ENCODE measurements at regions not wholly inside any gene's neighbourhood (a gene's known extent, or its start where the extent isn't known, plus 50 kb on each side); places are given as distances from the start of the nearest gene placed in this dataset.

DNA sequence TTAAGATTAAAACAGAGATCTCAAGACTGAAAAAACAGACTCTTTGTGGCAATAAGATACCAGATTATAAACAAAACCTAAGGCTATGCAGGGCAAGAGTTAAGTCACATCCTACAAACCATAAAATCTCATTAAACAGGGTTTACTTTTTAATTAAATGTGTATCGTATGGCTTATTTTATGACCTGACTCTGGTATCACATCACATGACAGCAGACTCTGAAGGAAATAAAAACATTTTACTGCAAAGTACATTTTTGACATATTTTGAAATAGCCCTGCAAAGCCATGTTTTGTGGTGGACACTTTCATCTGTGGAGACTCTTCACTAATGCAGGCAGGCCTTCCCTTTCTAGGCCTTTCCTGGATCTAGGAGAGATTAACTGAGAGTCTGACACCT is 327.6 kb upstream of the CLEC14A start (continued):
- TF ChIP-seq CEBPB (IDR thresholded peaks at IDR 0.05; ENCODE audit: low read depth) (no peak), SP1 (IDR thresholded peaks at IDR 0.05; ENCODE audit: low read depth) (no peak), EGR1 (IDR thresholded peaks at IDR 0.05; ENCODE audit: low read depth) (no peak), JUND (IDR thresholded peaks at IDR 0.05) (no peak), YY1 (IDR thresholded peaks at IDR 0.05; ENCODE audit: extremely low read depth, insufficient replicate concordance, low read depth, low read length) (no peak), CBX3 (IDR thresholded peaks at IDR 0.05; ENCODE audit: low read depth) (no peak), SRF (IDR thresholded peaks at IDR 0.05; ENCODE audit: low read depth) (no peak), POLR2A (IDR thresholded peaks at IDR 0.05; ENCODE audit: borderline replicate concordance, extremely low read depth, insufficient read depth, insufficient read length) (no peak), EZH2phosphoT487 (IDR thresholded peaks at IDR 0.05; ENCODE audit: borderline replicate concordance) (no peak), EZH2 (IDR thresholded peaks at IDR 0.05) (no peak)
- TF ChIP-seq, protein P1, sequence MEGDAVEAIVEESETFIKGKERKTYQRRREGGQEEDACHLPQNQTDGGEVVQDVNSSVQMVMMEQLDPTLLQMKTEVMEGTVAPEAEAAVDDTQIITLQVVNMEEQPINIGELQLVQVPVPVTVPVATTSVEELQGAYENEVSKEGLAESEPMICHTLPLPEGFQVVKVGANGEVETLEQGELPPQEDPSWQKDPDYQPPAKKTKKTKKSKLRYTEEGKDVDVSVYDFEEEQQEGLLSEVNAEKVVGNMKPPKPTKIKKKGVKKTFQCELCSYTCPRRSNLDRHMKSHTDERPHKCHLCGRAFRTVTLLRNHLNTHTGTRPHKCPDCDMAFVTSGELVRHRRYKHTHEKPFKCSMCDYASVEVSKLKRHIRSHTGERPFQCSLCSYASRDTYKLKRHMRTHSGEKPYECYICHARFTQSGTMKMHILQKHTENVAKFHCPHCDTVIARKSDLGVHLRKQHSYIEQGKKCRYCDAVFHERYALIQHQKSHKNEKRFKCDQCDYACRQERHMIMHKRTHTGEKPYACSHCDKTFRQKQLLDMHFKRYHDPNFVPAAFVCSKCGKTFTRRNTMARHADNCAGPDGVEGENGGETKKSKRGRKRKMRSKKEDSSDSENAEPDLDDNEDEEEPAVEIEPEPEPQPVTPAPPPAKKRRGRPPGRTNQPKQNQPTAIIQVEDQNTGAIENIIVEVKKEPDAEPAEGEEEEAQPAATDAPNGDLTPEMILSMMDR (IDR thresholded peaks at IDR 0.05 in 2 of 3, conservative IDR thresholded peaks at IDR 0.05 in 1 of 3; ENCODE audit: borderline replicate concordance in 1 of 3, insufficient read depth in 1 of 3, low read depth in 2 of 3, low read length in 2 of 3): no peak

DNA sequence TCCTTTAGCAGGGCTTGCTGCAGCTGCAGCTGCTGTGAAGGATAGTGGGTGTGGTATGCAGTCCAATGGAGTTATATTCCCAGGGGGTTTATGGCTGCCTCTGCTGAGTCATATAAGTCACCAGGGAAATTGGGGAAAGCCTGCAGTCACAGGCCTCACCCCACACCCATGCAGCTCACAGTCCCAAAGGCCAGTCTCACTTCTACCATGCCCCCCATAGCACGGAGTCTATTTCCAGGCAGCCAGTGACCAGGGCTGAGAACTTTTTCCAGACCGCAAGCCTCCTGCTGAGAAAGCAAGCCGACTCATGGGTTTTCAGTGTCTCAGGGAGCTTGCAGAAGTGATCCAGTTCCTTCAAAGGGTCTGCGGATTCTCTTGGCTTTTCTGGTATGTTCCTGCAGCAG is 322.4 kb upstream of the CLEC14A start:
- Histone ChIP-seq H4K20me1 (ENCODE audit: insufficient read depth) (no peaks in the 10 kb centered on the region), H3K4me1 (ENCODE audit: control insufficient read depth in 1 of 2, insufficient read depth in 2 of 2, low read length in 2 of 2) (no peaks in the 10 kb centered on the region), H3K9me3 (ENCODE audit: control insufficient read depth in 1 of 2, insufficient read depth in 1 of 2, low read depth in 1 of 2, low read length in 2 of 2) (no peaks in the 10 kb centered on the region), H3K4me2 (ENCODE audit: low read length) (no peak overlapping the region), H2AFZ (ENCODE audit: low read depth, low read length, poor library complexity, severe bottlenecking) (no peak overlapping the region), H3K9ac (ENCODE audit: low read length) (no peak overlapping the region), H3K36me3 (ENCODE audit: control insufficient read depth in 1 of 2, insufficient read depth in 2 of 2, low read length in 2 of 2) (no peaks in the 10 kb centered on the region), H3K9me2 (ENCODE audit: insufficient read depth) (no peaks in the 10 kb centered on the region), H3K79me2 (ENCODE audit: insufficient read depth, low read length) (no peaks in the 10 kb centered on the region), H3K27ac (ENCODE audit: low read depth, low read length) (no peak overlapping the region), H3K27me3 (ENCODE audit: insufficient read depth, low read length) (no peaks in the 10 kb centered on the region), H3K4me3 (replicated peaks in 1 of 2; ENCODE audit: low read depth in 1 of 2, low read length in 2 of 2) (no peak overlapping the region)
- intact Hi-C loops (cut with micrococcal nuclease): no loop called here
- no TSS peak for BruUV-seq (replicated peaks)
- ATAC-seq (no peak), DNase-seq (ENCODE audit: low read depth, low spot score) (no peak)
- RAD21 ChIA-PET (ENCODE audit: low non-redundant PET in 1 of 2, low total read pairs in 2 of 2, uncharacterized antibody in 2 of 2, unreplicated experiment in 2 of 2): no interaction called here
- CTCF ChIA-PET: no interaction called here
- POLR2A ChIA-PET: no interaction called here
- TF ChIP-seq, protein P2, sequence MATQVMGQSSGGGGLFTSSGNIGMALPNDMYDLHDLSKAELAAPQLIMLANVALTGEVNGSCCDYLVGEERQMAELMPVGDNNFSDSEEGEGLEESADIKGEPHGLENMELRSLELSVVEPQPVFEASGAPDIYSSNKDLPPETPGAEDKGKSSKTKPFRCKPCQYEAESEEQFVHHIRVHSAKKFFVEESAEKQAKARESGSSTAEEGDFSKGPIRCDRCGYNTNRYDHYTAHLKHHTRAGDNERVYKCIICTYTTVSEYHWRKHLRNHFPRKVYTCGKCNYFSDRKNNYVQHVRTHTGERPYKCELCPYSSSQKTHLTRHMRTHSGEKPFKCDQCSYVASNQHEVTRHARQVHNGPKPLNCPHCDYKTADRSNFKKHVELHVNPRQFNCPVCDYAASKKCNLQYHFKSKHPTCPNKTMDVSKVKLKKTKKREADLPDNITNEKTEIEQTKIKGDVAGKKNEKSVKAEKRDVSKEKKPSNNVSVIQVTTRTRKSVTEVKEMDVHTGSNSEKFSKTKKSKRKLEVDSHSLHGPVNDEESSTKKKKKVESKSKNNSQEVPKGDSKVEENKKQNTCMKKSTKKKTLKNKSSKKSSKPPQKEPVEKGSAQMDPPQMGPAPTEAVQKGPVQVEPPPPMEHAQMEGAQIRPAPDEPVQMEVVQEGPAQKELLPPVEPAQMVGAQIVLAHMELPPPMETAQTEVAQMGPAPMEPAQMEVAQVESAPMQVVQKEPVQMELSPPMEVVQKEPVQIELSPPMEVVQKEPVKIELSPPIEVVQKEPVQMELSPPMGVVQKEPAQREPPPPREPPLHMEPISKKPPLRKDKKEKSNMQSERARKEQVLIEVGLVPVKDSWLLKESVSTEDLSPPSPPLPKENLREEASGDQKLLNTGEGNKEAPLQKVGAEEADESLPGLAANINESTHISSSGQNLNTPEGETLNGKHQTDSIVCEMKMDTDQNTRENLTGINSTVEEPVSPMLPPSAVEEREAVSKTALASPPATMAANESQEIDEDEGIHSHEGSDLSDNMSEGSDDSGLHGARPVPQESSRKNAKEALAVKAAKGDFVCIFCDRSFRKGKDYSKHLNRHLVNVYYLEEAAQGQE (IDR thresholded peaks at IDR 0.05; ENCODE audit: low read depth): no peak
- TF ChIP-seq ZNF274 (IDR thresholded peaks at IDR 0.05; ENCODE audit: low read depth, low read length) (no peak), SRF (IDR thresholded peaks at IDR 0.05; ENCODE audit: low read depth) (no peak), CEBPB (IDR thresholded peaks at IDR 0.05; ENCODE audit: low read depth) (no peak), YY1 (IDR thresholded peaks at IDR 0.05; ENCODE audit: extremely low read depth, insufficient replicate concordance, low read depth, low read length) (no peak), RAD21 (IDR thresholded peaks at IDR 0.05; ENCODE audit: low read depth) (no peak), POLR2A (IDR thresholded peaks at IDR 0.05; ENCODE audit: borderline replicate concordance, extremely low read depth, insufficient read depth, insufficient read length) (no peak), POLR2AphosphoS5 (IDR thresholded peaks at IDR 0.05; ENCODE audit: low read depth, low read length) (no peak), EGR1 (IDR thresholded peaks at IDR 0.05; ENCODE audit: low read depth) (no peak)
- TF ChIP-seq, protein P3, sequence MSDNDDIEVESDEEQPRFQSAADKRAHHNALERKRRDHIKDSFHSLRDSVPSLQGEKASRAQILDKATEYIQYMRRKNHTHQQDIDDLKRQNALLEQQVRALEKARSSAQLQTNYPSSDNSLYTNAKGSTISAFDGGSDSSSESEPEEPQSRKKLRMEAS (IDR thresholded peaks at IDR 0.05): no peak
- TF ChIP-seq, protein P4, sequence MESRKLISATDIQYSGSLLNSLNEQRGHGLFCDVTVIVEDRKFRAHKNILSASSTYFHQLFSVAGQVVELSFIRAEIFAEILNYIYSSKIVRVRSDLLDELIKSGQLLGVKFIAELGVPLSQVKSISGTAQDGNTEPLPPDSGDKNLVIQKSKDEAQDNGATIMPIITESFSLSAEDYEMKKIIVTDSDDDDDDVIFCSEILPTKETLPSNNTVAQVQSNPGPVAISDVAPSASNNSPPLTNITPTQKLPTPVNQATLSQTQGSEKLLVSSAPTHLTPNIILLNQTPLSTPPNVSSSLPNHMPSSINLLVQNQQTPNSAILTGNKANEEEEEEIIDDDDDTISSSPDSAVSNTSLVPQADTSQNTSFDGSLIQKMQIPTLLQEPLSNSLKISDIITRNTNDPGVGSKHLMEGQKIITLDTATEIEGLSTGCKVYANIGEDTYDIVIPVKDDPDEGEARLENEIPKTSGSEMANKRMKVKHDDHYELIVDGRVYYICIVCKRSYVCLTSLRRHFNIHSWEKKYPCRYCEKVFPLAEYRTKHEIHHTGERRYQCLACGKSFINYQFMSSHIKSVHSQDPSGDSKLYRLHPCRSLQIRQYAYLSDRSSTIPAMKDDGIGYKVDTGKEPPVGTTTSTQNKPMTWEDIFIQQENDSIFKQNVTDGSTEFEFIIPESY (IDR thresholded peaks at IDR 0.05; ENCODE audit: extremely low read depth, insufficient replicate concordance, low read length): no peak

Measured in HCT116 (cell line).